Panc1 (cell line): ENCODE measurements at regions not wholly inside any gene's neighbourhood (a gene's known extent, or its start where the extent isn't known, plus 50 kb on each side); places are given as distances from the start of the nearest gene placed in this dataset.

Source experiments
- SIN3A ChIP-seq: IDR thresholded peaks from 2 replicates; pipeline ENCODE4 v1.6.1; 2012; ENCODE audit warnings: low read depth, mild to moderate bottlenecking, low read length, moderate library complexity, borderline replicate concordance; ENCODE audit not compliant: insufficient read depth
- TCF7L2 ChIP-seq: IDR thresholded peaks from 2 replicates; pipeline ENCODE4 v1.6.1; 2011; ENCODE audit warnings: mild to moderate bottlenecking, low read depth, low read length, inconsistent platforms

DNA sequence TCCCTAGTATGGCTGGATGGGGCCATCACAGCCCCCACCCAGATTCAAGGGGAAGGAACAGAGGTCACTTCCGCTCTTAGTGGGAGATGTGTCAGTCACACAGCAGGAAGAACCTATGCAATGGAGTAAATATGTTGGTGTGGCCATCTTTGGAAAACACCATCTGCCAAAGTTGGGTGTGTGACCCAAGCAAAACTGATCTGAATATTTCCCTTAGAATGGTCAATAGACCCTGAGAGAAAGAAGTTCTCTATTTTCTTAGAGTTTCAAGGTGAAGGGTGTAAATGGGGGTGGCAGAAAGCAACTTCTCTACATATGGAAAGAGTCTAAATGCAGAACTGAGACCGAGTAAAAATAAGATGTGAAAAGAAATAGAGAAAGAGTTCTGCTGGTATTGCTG is 212.7 kb downstream of the ESM1 start:
- no peak for TF ChIP-seq TCF7L2
- TF ChIP-seq SIN3A: no peak
